ENCODE measurements at regions not wholly inside any gene's neighbourhood (a gene's known extent, or its start where the extent isn't known, plus 50 kb on each side); places are given as distances from the start of the nearest gene placed in this dataset.

DNA sequence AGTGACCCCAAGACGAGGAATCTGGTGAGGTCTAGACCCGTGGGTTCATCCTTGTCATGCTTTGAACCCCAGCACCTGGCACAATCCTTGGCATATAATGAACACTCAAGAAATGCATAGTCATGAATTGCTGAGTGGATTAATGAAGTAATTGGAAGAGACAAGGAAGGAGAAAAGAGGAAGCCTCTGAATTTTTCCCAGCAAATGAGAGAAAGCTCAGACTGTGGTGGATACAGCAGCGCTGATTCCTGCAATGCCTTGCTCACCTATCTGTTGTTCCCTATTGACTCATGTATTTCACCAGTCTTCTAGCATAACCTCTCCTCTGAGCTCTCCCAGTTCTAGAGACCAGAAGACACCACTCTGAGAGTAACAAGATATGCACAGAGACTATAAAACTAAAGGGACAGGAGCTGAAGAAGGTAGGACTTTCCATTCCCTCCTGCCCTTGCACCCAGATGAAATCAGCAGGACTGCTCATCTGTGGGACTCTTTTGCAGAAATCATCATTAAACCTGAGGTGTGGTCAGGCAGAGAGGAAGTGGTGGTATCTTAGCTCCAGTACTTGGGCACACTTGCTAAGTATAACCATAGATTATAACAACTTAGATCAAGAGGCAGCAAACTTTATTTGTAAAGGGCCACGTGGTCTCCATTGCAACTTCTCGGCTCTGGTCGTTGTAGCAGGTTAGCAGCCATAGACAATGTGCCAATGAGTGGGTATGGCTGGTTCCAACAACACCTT, 102.8 kb downstream of the MAF start:
- no peak for DNase-seq

DNA sequence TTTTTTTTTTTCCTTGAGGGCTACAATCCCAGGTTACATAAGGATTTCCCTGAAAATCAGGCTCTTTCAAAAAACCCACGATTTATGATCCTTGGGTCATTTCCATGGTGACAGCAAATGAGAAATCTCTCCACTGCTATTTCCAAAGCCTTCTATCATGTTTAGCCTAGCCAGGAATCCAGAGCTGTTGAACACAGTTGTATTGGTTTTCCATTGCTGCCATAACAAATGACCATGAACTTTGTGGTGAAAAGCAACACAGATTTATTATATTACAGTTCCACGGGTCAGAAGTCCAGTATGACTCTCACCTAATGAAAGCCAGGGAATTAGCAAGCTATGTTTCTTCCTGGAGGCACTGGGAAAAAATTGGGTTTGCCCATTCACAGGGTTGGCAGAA, 106.6 kb downstream of the MAF start:
- no peak for DNase-seq

DNA sequence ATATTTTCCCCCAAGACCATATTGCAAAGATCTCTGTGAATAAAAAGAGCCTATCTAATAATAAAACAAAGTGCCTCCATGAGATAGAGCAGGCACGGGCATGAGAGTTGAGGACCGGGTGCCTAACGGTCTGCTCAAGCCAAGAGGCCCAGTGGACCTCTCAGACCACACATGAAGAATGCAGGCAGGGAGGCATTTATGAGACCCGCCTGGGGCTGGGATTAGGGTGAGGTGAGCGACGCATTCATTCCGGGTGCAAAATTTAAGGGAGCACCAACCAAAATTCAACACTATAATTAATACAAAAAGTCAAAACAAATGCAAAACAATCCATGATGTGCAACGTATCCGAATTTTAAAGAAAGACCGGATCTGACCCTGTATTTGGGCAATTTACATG, 108.5 kb downstream of the MAF start:
- DNase-seq: no peak

DNA sequence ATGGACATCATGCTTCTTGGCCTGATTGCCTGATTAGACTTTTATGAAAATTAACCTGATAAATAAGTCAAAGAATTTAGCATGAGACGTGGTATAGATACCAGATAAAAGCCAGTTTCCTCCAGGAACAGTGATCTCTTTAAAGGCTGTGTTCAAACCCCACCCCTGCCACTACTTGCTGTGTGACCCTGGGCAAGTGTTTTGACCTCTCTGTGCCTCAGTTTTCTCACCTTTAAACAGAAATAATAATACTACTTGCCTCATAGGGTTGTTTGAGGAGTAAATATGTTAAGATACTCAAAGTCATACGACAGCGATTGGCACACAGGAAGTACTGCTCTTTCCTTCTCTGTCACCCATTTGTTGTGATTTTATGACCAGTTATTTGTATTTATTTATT, 115.5 kb downstream of the MAF start:
- no peak for DNase-seq

DNA sequence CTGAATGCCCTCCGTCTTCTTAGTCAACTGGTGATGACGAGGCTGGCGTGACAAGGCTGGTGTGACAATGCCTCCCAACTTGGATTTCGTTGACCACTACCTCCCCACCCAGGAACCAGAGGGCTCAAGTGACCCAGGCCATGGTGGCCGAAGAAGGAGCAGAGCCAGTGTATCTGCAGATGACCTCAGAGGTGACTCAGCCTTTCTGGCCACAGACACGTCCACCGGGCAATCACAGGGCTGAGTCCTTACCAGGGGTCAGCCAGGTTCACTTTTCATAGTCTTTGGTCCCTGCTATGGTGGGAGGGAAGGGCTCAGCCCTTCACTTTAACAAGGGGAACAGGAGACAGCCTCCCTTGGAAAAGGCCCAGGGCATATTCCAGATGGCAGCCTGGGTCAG, 116.3 kb downstream of the MAF start:
- DNase-seq: no peak

DNA sequence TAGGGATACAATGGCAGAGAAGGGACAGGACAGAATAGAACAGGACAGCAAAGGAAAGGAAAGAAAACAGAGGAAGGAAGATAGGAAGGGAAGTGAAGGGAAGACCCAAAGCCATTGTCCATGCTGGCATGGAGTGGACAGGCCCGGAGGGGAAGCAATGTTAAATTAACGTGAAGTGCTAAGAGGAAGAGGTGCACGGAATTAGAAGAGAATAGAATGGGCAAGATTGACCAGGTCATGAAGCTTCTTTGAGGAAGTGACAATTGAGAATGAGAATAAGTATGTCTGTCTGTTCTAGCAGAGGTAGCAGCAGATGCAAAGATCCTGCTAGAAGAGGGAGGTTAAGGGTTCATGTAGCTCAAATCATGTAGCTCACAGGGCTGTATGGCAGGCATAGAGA, 117.2 kb downstream of the MAF start:
- DNase-seq: no peak

DNA sequence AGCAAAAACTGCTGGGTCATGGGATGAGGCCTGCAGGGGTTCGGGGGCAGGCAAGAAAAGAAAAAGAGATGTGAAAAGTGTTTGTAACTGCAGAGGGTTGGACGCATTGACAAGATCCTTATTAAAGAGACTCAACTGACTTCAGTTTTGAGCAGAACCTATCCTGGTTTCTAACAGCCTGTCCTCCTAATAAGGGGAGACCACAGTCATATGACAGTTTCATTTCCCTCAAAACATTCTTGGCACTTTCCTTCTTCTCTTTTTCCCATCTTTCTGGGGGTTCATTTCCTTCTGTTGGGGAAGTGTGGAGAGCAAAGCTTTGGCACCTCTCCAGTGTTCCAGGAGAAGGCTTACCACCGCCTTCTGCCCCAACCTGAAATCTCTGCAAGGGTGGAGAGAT, 118.5 kb downstream of the MAF start:
- no peak for DNase-seq

DNA sequence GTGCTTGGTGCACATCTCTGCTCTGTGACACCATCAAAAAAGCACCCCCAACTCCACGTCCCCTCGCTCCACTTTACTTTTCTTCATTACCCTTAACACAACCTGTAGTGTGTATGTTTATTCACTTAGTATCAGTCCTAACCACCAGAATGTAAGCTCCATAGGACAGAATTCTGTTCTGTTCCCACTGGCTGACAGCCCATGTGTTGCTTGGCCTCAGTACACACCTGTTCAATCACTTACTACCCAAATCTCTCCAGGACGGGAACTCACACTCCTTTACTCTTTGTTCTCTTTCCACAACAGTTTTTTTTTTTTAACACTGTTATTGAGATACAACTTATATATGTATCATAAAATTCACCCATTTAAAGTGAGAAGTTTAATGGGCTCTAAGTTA, 119.6 kb downstream of the MAF start:
- no peak for DNase-seq

DNA sequence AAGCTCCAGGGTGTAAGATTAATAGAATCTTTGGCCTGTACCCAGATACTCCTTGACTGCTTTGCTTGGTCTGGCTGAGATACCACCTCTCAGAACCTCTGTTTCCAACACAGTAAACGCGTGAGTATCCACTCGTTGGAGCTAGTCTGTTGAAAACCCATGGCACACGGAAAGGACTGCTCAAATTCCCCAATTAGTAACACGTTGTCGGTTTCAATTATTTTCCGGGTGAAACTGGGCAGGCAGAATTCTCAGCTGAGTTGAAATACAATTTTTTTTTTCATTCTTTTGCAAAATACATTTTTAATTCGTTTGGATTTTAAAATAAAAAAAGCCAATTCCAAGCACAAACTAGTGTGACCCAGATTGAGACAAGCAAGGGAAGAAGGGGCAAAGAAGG, 120.5 kb downstream of the MAF start:
- DNase-seq: no peak

DNA sequence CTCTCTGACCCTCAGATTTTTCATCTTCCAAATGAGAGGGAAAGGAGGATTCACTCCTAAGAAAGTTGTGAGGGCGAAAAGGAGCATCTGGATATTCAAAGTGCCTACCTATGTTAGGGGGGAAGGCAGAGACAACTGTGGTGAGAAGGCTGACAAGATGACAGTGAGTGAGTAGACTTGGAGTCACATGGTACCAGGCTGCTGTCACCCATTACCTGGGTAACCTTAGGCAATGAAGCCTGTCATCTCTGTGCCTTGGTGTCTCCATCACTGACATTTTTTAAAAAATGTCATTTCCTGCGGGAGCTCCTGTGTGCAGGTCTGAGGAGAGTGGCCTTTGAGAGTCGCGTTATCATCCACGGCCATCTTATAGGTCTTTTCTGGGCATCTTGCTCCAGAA, 124.0 kb downstream of the MAF start:
- DNase-seq: no peak

DNA sequence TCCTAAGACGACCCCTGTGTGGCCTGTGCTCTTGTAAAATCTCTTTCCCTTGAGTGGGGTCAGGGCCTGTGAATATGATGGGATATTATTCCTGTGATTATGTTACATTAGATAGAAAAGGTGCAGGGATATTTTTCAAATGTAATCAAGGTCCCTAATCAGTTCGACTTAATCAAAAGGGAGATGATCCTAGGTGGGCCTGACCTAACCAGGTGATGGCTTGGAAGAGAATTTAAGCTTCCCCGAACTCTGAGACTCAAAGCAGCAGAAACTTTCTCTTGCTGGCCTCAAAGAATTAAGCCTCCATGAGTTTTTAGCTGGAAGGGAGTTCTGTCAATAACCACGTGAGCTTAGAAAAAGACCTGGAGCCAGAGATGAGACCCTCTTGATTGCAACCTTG, 124.7 kb downstream of the MAF start:
- no peak for DNase-seq

DNA sequence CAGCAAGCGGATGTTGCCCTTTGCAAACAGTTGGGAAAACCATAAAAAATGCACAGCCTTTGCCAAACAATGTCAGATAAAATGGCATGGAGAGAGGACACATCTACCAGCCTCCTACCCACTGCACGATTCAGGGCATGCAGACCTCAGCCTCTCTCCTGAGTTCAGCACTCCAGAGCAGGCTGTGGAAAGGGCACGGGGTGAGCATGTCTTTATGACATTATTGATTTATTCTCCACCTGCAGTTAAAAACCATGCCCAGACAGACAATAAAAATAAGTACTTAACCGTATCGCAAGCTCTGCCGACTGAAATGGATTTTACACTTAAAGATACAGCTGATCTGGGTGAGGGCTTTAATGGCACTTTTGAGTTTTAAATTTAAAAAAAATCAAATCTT, 127.1 kb downstream of the MAF start:
- DNase-seq: no peak

DNA sequence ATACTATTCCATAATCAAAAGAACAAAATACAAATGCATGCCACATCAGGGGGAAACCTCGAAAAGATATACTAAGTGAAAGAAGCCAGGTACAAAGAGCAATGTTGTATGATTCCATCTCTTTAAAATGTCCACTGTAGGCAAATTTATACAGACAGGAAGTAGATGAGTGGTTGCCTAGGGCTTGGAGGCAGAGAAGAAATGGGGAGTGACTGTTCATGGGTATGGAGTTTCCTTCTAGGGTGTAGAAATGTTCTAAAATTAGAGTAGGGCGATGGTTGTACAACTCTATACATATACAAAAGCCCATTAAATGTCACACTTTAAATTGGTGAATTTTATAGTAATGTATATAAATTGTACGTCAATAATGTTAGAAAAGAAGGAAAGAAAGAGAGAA, 128.1 kb downstream of the MAF start:
- DNase-seq: no peak

DNA sequence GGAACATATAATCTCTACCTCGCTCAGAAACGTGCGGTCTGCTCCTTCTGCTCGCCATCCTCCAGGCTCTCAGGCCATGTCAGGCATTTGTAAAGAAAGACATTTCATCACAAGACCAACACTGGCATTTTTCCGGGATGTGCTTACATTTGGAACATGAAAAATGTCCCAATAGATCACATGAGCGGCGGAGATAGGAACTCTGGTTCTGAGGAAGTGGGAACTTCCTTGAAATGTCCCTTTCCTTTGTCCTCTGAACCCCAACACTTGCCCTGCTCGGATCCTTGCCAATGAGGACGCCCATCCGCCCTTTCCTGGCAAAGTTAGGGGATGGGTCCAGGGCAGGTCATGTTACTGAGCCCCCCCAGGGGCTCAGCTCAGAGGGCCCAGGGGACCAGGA, 130.5 kb downstream of the MAF start:
- DNase-seq: no peak

DNA sequence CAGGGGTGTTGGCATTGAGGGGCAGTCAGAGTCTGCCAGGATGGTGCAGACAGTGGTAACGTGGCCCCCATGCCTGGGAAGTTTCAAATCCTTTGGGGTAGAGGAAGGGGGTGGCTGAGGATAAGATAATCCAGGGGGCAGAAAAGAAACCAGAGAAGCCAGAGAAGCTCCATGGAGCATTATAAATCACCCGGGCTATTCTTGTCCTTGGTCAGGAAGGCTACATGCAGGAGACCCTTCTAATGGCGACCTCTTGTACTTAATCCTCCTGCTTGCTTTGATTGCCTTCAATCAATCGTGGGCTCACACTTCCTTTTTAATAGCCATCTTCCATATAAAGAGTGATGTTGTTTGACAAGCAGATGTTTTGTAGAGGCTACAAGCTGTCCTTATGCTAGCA, 131.9 kb downstream of the MAF start:
- DNase-seq: no peak

DNA sequence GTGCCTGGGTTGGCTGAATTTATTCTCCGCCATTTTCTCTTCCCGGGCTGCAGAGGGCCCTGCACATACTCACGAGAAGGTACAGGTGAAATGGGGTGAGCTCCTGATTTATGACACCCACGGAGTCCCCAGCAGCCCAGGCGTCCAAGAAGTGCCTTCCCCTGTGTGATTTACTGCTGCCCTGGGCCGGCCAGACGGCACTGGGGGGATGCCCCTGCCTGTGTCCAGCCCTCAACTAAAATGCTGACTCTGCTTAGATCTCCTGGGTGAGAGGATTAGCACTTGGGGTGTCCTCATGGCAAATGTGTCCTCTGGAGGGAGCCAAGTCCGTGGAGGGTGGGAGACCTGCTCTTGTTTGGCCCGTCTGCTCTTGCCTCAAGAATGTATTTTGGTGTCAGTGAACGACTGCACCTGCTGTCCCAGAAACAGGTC, 132.4 kb downstream of the MAF start:
- no peak for DNase-seq

DNA sequence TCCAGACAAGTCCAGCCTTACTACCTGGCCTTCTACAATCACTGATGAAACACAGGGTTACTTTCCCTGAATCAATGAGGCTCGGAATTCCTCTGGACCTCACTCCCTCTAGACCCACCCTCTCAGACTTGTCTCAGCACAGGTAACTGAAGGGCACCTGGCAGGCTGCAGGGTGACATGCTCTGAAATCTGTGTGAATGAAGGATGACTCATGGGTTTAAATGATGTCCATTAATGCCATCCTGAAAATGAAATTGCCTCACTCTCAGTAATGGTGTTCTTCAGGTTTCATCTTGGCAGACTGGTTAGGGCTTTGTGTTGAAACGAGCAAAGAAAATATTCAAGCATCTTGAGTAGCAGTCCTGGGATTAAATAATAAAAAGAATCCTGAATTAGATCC, 134.4 kb downstream of the MAF start:
- no peak for DNase-seq

DNA sequence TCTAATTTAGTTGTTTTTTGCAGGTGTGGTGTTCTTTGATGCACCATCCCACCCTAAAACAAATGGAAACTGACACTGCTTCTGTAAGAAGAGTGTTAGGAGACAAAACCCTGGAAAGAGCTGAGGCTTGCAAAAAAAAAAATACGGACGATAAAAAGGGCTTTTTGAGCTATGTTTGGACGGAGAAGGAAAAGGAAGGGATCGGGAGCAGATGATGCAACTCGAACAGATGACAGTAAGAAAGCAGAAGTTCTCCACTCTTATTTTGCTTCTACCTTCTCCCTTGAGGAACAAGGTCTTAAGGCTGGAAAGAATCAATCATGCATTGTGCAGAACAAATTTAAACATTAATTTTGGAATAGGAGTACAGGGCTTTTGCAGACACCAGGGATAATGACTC, 136.7 kb downstream of the MAF start:
- DNase-seq: no peak

DNA sequence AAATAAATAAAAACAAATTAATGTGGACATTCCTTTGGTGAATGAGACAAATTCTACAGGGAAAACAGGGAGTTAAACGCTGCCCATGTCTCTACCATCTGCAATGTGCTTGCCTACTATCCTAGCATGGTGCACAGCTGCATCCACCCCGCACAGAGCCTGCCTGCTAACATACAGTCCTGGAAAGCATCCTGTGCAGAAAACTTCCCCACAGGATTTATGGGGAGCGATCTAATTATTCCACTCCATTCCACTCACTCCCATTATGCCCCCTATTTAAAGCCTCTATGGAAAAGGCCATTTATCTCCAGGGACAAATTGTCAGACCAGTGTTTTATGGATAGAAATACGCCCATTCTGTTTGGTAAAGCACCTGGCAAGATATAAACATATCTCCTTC, 144.5 kb downstream of the MAF start:
- no peak for DNase-seq

DNA sequence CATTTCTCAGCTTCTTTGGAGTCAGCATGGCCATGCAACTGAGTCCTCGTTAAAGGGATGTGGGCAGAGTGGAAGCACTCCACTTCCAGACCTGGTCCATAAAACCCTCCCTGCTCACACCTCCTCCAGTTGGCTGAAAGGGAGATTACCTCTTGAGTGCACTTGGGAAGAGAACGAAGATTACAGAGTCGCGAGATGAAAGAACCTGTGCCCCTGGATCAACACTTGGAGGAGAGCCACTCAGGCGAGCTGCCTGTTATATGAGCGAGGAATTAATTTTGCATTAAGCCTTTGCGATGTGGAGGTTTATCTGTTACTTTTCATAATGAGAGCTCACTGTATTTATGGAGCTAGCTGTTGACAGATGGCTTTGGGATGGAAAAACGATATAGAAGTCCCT, 147.9 kb downstream of the MAF start:
- no peak for DNase-seq

DNA sequence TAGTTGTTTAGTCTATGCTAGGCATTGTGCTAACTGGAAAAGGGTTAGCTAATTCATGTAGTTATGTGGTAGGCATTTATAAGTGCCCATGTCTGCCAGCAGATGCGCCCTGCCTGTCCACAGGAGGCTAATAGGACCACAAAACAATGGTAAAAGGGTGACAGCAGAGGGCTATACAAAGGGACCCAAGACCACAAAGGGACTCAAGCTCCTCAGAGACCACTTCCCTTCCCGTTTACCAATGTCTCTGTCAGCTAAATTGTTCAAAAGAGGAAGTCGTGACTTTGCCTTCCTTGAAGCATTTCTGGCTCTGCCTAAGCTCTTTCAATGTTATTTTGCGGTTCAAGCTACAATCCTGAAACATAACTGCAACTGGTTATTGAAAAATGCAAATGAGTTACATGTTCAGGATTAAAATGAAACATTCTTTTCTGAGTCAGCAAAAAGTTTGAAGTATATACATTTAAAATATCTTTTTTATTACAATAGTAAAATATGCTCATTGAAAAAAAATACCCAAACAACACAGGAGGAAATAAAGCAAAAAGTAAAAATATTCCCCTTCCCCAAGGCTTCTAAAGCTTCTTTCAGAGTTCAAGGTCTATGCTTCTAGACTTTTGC, 149.2 kb downstream of the MAF start:
- no peak for DNase-seq

DNA sequence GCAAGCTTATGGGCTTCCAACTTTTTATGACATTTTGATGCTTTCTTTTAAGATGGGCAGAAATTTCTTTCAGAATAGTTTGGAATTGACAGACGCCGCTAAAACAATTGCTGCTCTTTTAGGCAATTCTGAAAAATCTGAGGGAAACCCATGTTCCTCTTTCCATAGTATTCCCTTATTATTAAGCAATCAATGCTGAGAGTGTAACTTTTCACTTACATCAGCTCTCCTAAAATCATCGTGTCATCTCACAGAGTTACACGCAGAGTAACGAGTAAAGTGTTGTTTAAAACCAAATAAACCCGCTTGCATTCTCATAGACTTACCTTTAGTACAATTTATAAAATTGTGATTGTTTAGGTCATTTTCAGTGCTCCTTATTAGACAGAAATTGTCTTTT, 150.6 kb downstream of the MAF start:
- no peak for DNase-seq

DNA sequence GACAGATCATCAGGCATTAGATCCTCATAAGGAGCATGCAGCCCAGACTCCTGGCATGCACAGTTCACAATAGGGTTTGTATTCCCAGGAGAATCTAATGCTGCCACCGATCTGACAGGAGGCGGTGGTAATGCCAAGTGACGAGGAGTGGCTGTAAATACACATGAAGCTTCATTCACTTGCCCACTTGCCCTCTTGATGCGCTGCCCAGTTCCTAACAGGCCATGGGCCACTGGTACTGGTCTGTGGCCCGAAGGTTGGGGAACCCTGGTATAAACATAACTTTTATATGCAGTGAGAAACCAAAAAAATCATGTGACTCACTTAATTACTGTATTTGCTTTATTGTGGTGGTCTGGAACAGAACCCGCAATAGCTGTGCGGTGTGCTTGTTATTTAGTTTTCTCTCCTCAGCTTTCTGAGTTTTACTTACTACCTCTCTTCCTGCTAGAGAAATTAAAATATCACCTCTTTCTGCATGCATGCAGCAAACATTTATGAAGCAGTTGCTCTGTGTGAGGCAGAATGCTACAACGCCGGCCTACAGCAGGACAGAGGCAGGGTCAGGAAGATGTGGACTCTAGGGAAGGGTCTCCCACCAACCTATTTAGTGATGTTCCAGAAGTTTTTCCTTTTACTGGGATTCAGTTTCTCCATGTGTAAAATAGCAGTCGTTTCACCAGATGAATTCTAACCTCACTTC, 151.3 kb downstream of the MAF start:
- DNase-seq: no peak

DNA sequence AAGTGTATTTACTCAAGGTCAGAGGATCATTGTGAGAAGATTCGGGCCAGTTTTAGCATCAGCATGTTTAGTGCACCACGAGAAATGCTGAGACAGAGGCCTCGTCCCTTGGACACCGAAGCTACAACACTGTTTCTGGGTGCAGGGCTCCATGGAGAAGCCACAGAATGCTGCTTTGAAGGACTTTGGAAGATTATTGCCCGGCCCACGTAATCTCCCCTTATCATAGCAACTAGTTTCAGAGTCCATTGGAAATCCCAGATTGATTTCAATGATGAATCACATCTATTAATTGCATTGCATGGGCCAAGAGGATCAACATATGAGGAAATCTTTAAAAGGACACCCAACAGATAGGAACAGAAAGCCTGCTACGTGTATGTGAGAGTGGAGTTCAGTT, 156.0 kb downstream of the MAF start:
- no peak for DNase-seq

Data from right kidney (tissue), 1 donor.